H9 (cell line): ENCODE measurements at regions not wholly inside any gene's neighbourhood (a gene's known extent, or its start where the extent isn't known, plus 50 kb on each side); places are given as distances from the start of the nearest gene placed in this dataset.

ENCODE experiments used
- DNase-seq: peaks from one replicate; pipeline ENCODE4 v3.0.0-alpha.2; 2017
- H2AFZ ChIP-seq: one replicate; pipeline ENCODE4 v1.6.1; 2013; ENCODE audit warnings: mild to moderate bottlenecking, low read length, control low read depth, moderate library complexity
- H2AK5ac ChIP-seq: 2 replicates; pipeline ENCODE4 v1.6.1; 2013; ENCODE audit warnings: low read length, control low read depth, mixed read lengths; ENCODE audit not compliant: insufficient read length
- H2BK120ac ChIP-seq: one replicate; pipeline ENCODE4 v1.6.1; 2013; ENCODE audit warnings: low read depth, mild to moderate bottlenecking, low read length, control low read depth, inconsistent platforms; ENCODE audit not compliant: poor library complexity, severe bottlenecking
- H2BK12ac ChIP-seq: 2 replicates; pipeline ENCODE4 v1.6.1; 2013; ENCODE audit warnings: low read length, control low read depth, mixed read lengths, low read depth; ENCODE audit not compliant: insufficient read length
- H2BK15ac ChIP-seq: 2 replicates; pipeline ENCODE4 v1.6.1; 2013; ENCODE audit warnings: low read depth, low read length, control low read depth
- H2BK20ac ChIP-seq: one replicate; pipeline ENCODE4 v1.6.1; 2013; ENCODE audit warnings: low read depth, mild to moderate bottlenecking, low read length, control low read depth, inconsistent platforms; ENCODE audit not compliant: poor library complexity, severe bottlenecking
- H2BK5ac ChIP-seq: 2 replicates; pipeline ENCODE4 v1.6.1; 2013; ENCODE audit warnings: low read length, control low read depth, mixed read lengths; ENCODE audit not compliant: insufficient read length
- H3K14ac ChIP-seq: 2 replicates; pipeline ENCODE4 v1.6.1; 2013; ENCODE audit warnings: low read length, control low read depth; ENCODE audit not compliant: insufficient read depth
- H3K18ac ChIP-seq: 2 replicates; pipeline ENCODE4 v1.6.1; 2013; ENCODE audit warnings: low read depth, mild to moderate bottlenecking, mixed read lengths, low read length, control low read depth; ENCODE audit not compliant: insufficient read length
- H3K23ac ChIP-seq: 2 replicates; pipeline ENCODE4 v1.6.1; 2013; ENCODE audit warnings: low read length, control low read depth, mixed read lengths, low read depth; ENCODE audit not compliant: insufficient read length
- H3K23me2 ChIP-seq: 2 replicates; pipeline ENCODE4 v1.6.1; 2013; ENCODE audit warnings: low read depth, mild to moderate bottlenecking, mixed read lengths, low read length, control low read depth; ENCODE audit not compliant: insufficient read length, poor library complexity, severe bottlenecking
- H3K27ac ChIP-seq: 2 replicates; pipeline ENCODE4 v1.5.1; 2013; ENCODE audit warnings: low read length, control low read depth, mixed read lengths, low read depth; ENCODE audit not compliant: insufficient read length
- H3K27me3 ChIP-seq: 2 replicates; pipeline ENCODE4 v1.6.1; 2013; ENCODE audit warnings: low read length, control low read depth, inconsistent platforms; ENCODE audit not compliant: insufficient read depth
- H3K4ac ChIP-seq: 2 replicates; pipeline ENCODE4 v1.6.1; 2013; ENCODE audit warnings: low read depth, mild to moderate bottlenecking, control low read depth, inconsistent platforms, low read length, moderate library complexity
- H3K4me1 ChIP-seq: 2 replicates; pipeline ENCODE4 v1.6.1; 2013; ENCODE audit warnings: low read length, control low read depth, inconsistent platforms; ENCODE audit not compliant: insufficient read depth
- H3K4me2 ChIP-seq: 2 replicates; pipeline ENCODE4 v1.6.1; 2013; ENCODE audit warnings: low read length, control low read depth, mixed read lengths; ENCODE audit not compliant: insufficient read length, insufficient read depth
- H3K56ac ChIP-seq: 2 replicates; pipeline ENCODE4 v1.6.1; 2013; ENCODE audit warnings: low read depth, mild to moderate bottlenecking, mixed read lengths, low read length, control low read depth; ENCODE audit not compliant: insufficient read length
- H3K79me1 ChIP-seq: 2 replicates; pipeline ENCODE4 v1.6.1; 2013; ENCODE audit warnings: low read depth, mild to moderate bottlenecking, moderate library complexity, low read length, control low read depth, inconsistent platforms; ENCODE audit not compliant: insufficient read depth, poor library complexity, severe bottlenecking
- H3K79me2 ChIP-seq: 2 replicates; pipeline ENCODE4 v1.6.1; 2013; ENCODE audit warnings: low read length, control low read depth, inconsistent platforms; ENCODE audit not compliant: insufficient read depth
- H3K9ac ChIP-seq: 2 replicates; pipeline ENCODE4 v1.6.1; 2013; ENCODE audit warnings: low read length, control low read depth, mixed read lengths; ENCODE audit not compliant: insufficient read length; ENCODE audit errors: extremely low read depth
- H3K9me3 ChIP-seq: one replicate; pipeline ENCODE4 v1.6.1; 2013; ENCODE audit warnings: low read depth, low read length, inconsistent platforms; ENCODE audit not compliant: control insufficient read depth
- H3T11ph ChIP-seq: one replicate; pipeline ENCODE4 v1.6.1; 2013; ENCODE audit warnings: mild to moderate bottlenecking, low read length, control low read depth, inconsistent platforms
- H4K20me1 ChIP-seq: one replicate; pipeline ENCODE4 v1.6.1; 2013; ENCODE audit not compliant: control insufficient read depth, insufficient read length, insufficient read depth
- H4K5ac ChIP-seq: 2 replicates; pipeline ENCODE4 v1.6.1; 2013; ENCODE audit warnings: low read depth, mild to moderate bottlenecking, mixed read lengths, low read length, control low read depth; ENCODE audit not compliant: insufficient read length
- H4K8ac ChIP-seq: replicated peaks from 2 replicates; pipeline ENCODE4 v1.6.1; 2013; ENCODE audit warnings: low read length, control low read depth, mixed read lengths, low read depth; ENCODE audit not compliant: insufficient read length
- H4K91ac ChIP-seq: 2 replicates; pipeline ENCODE4 v1.6.1; 2013; ENCODE audit warnings: low read depth, mild to moderate bottlenecking, moderate library complexity, mixed read lengths, low read length, control low read depth; ENCODE audit not compliant: insufficient read length
- H3K27ac Mint-ChIP-seq, 3 experiments: 2 replicates in 2 of 3; 3 replicates in 1 of 3; pipeline ENCODE4 v1.8.0; 2020 to 2021; ENCODE audit warnings: mixed read lengths in 3 of 3, mild to moderate bottlenecking in 1 of 3, moderate library complexity in 1 of 3
- H3K27me3 Mint-ChIP-seq: 2 replicates; pipeline ENCODE4 v1.8.0; 2021; ENCODE audit warnings: low read depth, mild to moderate bottlenecking, moderate library complexity, mixed read lengths
- H3K36me3 Mint-ChIP-seq, 3 experiments: 2 replicates in 2 of 3; 3 replicates in 1 of 3; pipeline ENCODE4 v1.8.0; 2020 to 2021; ENCODE audit warnings: low read depth in 3 of 3, mixed read lengths in 3 of 3; ENCODE audit not compliant: insufficient read depth in 1 of 3
- H3K4me1 Mint-ChIP-seq, 2 experiments: 2 replicates each; pipeline ENCODE4 v1.8.0; 2020; ENCODE audit warnings: mixed read lengths in 2 of 2
- H3K4me3 Mint-ChIP-seq, 2 experiments: 2 replicates in 1 of 2; 3 replicates in 1 of 2; pipeline ENCODE4 v1.8.0; 2020 to 2021; ENCODE audit warnings: mild to moderate bottlenecking in 2 of 2, mixed read lengths in 2 of 2, moderate library complexity in 1 of 2
- H3K9me3 Mint-ChIP-seq, 2 experiments: 2 replicates in 1 of 2; 3 replicates in 1 of 2; pipeline ENCODE4 v1.8.0; 2020; ENCODE audit warnings: mild to moderate bottlenecking in 2 of 2, mixed read lengths in 2 of 2, moderate library complexity in 1 of 2
- WGBS: extraction: QIAGEN DNeasy Blood & Tissue Kit; methylation state at CpG from one replicate; pipeline ENCODE4 v1.1.7; 2013; ENCODE audit warnings: missing lambda C conversion rate, low lambda C conversion rate, mixed read lengths; ENCODE audit not compliant: insufficient read length; ENCODE audit errors: extremely low coverage; 5-methylcytosine and 5-hydroxymethylcytosine counted together
- TF ChIP-seq, protein P1 (sequence below): fragments of 200-600 bp; sonication (generic); conservative IDR thresholded peaks from 3 replicates; pipeline ENCODE4 v1.8.0; 2021; ENCODE audit warnings: antibody characterized with exemption, mild to moderate bottlenecking

DNA sequence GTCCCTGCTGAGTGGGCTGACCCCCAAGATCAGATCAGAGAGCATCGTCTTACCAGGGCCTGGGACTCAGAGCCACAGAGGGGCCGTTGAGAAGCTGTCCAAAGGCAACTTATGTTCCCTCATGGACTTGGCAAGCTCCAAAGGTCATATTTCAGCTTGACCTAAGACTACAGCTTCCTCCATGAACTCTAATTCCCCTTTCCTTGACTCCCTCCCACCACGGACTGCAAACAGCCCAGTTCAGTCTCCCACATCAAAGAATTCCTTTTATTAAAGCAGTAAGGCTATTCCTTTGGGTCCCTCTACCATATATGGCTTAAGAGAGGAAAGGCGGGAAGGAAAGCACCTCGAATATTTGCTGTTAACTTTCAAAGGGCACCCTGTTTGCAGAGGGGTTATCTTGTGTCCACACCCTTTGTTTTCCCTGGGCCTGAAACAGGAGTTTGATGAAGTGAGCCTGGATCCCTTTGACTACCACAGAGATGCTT is 146.1 kb upstream of the THBS1 start:
- H3K9me3 Mint-ChIP-seq: peaks cover 0 to 3% of the 10 kb centered on the region in 2 experiments; a peak in 1 of 5 replicates
- H3K79me2 ChIP-seq: no peaks in the 10 kb centered on the region
- no peak for DNase-seq
- WGBS: no CpG with 5 or more reads among the region's 5 CpGs
- H3K23ac ChIP-seq: no peak overlapping the region
- H2BK20ac ChIP-seq: peak overlapping the region; percentile 60
- peaks cover 0 to 7% (median 0%) of the 10 kb centered on the region in 3 experiments; a peak in 1 of 7 replicates for H3K36me3 Mint-ChIP-seq
- no peak overlapping the region for H4K8ac ChIP-seq
- no peak overlapping the region for H3K27ac ChIP-seq
- no peak overlapping the region for H3K56ac ChIP-seq
- no peak overlapping the region for H2AK5ac ChIP-seq
- H3K27ac Mint-ChIP-seq: no peak overlapping the region
- TF ChIP-seq, protein P1, sequence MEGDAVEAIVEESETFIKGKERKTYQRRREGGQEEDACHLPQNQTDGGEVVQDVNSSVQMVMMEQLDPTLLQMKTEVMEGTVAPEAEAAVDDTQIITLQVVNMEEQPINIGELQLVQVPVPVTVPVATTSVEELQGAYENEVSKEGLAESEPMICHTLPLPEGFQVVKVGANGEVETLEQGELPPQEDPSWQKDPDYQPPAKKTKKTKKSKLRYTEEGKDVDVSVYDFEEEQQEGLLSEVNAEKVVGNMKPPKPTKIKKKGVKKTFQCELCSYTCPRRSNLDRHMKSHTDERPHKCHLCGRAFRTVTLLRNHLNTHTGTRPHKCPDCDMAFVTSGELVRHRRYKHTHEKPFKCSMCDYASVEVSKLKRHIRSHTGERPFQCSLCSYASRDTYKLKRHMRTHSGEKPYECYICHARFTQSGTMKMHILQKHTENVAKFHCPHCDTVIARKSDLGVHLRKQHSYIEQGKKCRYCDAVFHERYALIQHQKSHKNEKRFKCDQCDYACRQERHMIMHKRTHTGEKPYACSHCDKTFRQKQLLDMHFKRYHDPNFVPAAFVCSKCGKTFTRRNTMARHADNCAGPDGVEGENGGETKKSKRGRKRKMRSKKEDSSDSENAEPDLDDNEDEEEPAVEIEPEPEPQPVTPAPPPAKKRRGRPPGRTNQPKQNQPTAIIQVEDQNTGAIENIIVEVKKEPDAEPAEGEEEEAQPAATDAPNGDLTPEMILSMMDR: no peak
- no peaks in the 10 kb centered on the region for H3K27me3 Mint-ChIP-seq
- no peak overlapping the region for H2AFZ ChIP-seq
- H2BK12ac ChIP-seq: no peak overlapping the region
- no peaks in the 10 kb centered on the region for H3K9me3 ChIP-seq
- H2BK15ac ChIP-seq: no peak overlapping the region
- H3K4me1 Mint-ChIP-seq: peaks cover 31 to 37% of the 10 kb centered on the region in 2 experiments
- H3K27me3 ChIP-seq: no peaks in the 10 kb centered on the region
- H3K4me3 Mint-ChIP-seq: no peak overlapping the region
- peak overlapping the region; percentile 24; the same call in 1 of the 2 replicates for H3K14ac ChIP-seq
- no peak overlapping the region for H3K9ac ChIP-seq
- H3K4me2 ChIP-seq: no peak overlapping the region
- H2BK5ac ChIP-seq: no peak overlapping the region
- H3K79me1 ChIP-seq: no peaks in the 10 kb centered on the region
- H3K4me1 ChIP-seq: peaks cover 8% of the 10 kb centered on the region; the same call in 1 of the 2 replicates
- H3K23me2 ChIP-seq: no peaks in the 10 kb centered on the region
- H2BK120ac ChIP-seq: peak overlapping the region; percentile 82
- no peak overlapping the region for H3K18ac ChIP-seq
- no peak overlapping the region for H3K4ac ChIP-seq
- H4K20me1 ChIP-seq: no peaks in the 10 kb centered on the region
- H3T11ph ChIP-seq: peak overlapping the region; percentile 53
- H4K5ac ChIP-seq: no peak overlapping the region
- no peak overlapping the region for H4K91ac ChIP-seq
